HG03025 (cell line): ENCODE measurements at regions not wholly inside any gene's neighbourhood (a gene's known extent, or its start where the extent isn't known, plus 50 kb on each side); places are given as distances from the start of the nearest gene placed in this dataset.

Experiments used
- ATAC-seq: cut with Tn5 transposase; IDR thresholded peaks from one replicate; pipeline ENCODE4 v1.9.1; 2021; ENCODE audit warnings: mild to moderate bottlenecking, moderate library complexity; ENCODE audit not compliant: unreplicated experiment, low FRiP score

DNA sequence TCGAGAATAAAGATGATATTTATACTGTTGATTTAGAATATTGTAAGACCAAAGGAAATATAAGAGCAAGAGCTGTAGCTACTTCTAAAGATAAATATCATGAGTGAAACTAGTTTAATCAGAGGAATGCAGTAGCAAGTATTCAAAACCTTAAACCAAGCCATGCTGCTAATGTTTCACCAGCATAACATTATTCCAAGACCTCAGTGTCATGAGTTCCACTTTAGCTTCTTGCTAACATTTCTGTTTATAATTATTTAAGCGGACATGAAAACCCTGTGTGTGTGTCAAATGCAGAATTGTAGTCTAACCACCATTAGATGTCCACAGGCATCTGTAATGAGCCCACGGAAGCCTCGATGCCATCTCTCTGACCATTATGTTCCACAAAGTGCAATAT, 752.6 kb upstream of the MARCKS start:
- ATAC-seq: no peak

DNA sequence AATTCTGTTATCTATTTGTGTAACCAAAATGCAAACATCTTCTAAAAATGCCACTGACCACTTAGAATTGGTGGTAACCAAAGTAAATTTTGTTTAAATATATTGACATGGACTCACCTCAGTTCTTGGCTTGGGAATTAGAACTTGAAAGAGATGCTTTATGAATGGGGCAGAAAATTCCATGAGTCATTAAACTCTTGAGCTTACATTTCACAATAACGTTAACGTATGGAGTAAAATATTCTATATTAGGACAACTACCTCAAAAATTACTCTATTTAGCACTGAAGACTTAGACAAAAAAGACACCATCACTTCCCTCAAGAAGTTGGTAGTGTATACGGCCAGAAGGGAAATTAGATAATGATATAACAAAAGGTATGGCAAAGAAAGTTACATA, 752.2 kb upstream of the MARCKS start:
- ATAC-seq: no peak

DNA sequence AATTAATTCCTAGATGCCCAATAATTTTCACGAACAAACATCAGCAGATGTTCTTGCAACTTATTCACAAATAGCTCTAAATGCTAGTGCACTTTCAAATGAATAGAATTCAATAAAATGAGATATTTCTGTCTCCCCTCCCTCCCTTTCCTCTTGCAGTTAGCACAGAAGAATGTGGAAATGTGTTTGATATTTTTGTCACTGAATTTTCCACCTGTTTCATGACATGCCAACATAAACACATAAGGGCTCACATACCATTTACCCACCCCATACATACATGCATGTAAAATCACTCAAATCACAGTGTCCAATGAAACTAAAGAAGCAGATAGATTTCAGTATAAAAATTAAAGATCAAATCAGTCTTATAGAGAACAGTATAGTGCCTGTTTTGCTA, 746.9 kb upstream of the MARCKS start:
- no peak for ATAC-seq

DNA sequence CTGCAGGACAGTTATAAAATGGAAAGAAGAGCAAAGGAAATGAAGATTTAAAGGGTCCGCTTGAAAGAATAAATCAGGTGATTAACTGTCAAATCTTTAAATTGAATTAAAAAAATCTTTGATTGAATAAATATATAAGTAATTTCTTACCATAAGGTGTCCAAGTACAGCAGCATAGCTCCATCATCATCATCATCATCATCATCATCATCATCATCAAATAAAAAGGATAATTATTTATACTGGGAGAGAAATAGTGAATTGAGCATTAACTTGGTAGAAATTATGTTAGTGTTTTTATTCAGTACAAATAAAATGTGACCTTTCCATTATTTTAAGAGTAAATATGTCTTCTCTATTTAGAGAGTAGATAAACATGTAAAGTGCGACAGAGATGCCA, 745.6 kb upstream of the MARCKS start:
- ATAC-seq: no peak

DNA sequence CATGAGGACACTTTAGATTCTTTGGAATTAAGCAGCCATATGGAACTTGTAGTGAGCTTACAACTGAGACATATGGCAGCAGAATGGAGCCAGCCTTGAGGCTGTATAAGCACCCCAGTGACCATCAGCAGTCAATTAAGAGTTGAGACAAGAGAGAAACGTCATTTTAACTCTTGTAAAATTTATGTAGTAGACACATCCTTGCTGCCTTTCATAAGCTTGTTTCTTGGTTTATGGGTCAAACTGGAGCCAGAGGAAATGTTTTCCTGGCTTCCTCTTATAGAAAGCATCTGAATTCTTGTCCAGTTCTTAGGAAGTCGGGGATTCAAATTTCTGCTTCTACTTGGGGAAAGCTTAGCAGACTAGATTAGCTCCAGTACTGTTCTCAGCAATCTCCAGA, 745.1 kb upstream of the MARCKS start:
- no peak for ATAC-seq

DNA sequence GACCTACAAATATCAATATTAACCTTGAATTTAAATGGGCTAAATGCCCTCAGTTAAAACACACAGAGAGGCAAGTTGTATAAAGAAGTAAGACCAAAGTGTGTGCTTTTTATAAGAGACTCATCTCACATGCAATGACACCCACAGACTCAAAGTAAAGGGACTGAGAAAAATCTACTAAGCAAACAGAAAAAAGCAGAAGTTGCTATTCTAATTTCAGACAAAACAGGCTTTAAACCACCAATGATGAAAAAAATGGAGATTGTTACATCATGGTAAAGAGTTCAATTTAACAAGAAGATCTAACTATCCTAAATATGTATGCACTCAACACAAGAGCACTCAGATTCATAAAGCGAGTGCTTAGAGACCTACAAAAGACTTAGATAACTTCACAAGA, 741.9 kb upstream of the MARCKS start:
- no peak for ATAC-seq

DNA sequence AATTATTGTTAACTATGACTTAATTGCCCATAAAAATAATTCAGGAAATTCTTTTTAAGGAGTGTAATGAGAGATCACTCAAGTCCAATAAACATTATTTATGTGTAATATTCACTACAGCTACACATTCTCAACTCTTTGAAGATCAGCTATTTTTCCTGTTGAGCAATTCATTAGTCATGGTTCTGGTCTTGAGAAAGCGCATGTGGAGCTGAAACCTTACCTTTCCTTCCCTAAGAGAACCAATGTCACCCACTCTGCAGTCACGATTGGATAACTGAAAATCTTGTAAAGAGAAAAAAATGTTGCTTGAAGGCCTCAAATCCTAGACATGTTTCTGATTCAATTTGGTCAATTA, 736.9 kb upstream of the MARCKS start:
- no peak for ATAC-seq

DNA sequence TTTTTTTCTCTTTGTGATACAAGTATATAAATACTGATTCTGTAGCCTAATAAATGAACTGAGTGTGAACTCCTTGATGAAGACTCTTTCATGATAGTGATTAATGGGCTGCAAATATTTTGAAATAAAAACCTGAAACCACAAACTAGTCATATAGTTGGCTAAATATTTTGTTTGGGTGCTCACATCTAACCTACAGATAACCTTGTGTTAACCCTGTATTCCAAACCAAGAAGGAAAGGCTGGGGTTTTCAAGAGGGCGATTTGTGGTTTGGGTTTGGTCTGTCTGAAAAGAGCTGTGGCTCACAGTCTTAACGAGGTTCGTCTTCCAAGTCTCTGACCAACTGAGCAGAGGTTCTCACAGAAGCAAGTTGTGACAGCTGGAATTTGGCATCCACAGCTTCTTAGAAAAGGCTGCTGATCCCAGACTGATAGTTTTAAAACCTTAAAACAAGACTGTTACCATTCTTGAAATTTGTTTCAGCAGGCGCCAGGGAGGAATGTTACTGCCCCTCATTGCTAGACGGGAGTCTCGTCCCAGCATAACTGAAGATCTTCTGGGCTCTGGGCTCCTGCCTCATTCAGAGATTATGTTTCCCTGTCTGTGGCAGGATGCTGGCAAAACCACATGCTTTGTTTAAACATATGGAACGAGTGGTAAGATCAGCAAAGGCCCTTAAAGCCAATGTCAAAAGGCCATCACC, 736.4 kb upstream of the MARCKS start:
- ATAC-seq: no peak

DNA sequence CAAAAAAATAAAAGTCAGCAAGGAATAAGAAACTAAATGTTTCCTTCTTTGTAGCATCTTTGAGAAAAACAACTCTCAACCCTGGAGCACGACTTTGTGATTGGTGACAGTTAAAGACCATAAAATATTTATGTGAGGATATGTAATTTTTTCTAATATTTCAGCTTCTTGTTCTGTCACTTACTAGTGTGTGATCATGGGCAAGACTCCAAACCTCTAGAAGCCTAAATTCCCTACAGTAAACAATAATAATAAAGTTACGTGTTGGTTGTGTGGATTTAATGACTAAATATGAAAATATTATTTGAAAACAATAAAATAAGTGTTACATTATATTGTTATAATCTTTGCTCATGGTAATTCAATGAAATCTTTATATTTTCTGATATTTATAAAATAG, 735.6 kb upstream of the MARCKS start:
- ATAC-seq: no peak

DNA sequence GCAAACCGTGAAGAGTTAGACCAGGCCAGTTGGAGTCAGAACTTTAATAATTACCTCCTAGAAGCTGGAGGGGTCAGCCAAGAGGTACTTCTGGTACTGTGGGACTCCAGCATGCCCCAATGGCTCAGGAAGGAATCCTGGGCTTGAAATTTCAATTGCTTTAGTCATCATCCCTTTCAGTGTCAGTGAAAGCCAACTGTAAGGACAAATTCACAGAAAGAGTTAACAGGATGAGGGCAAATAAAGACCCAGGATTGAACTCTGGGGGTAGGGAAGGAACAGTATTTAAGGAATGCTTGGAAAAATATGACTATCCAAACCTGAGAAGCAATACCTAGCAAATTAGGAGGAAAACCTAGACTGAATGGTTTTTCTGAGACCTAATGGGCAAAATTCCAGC, 735.1 kb upstream of the MARCKS start:
- no peak for ATAC-seq

DNA sequence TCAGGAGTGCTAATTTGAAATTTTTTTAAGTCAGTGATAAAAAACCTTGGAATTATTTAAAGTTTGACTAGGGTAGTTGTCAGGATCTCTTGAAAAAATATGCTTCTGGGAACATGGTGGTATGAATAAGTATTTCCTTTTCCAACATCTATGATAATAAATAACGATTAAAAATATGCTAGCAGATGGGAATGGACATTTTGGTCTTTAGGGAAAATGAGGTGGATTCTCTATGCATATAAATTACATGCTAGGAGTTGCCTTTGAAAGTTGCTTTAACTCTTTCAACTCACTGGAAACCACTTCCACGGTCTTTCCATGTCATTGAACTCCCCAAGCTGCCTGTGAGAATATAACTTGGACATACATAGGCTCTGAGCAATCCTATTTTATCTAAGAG, 731.5 kb upstream of the MARCKS start:
- no peak for ATAC-seq

DNA sequence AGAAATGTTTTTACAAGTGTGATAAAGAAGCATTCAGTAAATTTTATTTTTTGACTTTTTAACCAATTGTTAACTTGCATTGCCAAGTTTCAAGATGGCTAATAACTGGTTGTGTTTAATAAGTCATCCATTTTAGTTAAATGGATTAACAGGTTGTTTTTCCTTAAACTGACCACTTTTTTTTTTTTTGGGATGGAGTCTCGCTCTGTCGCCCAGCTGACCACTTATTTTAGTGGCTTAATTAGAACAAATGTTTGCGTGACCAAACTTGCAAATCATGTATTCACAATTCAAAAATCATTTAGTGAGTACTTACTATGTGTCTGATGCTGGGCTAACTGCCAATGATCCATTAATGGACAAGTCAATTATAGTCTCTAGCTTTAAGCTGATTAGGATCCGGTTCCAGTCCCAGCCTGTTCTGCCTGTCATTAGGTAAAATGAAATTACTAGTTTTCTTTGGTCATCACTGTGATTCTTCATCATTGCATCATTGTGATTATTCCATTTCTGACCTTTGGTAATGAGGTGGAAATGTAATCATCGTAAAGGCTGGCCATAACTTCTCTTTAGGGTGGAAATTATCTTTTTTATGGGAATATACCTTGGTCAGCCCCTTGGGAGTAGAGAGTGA, 729.2 kb upstream of the MARCKS start:
- no peak for ATAC-seq

DNA sequence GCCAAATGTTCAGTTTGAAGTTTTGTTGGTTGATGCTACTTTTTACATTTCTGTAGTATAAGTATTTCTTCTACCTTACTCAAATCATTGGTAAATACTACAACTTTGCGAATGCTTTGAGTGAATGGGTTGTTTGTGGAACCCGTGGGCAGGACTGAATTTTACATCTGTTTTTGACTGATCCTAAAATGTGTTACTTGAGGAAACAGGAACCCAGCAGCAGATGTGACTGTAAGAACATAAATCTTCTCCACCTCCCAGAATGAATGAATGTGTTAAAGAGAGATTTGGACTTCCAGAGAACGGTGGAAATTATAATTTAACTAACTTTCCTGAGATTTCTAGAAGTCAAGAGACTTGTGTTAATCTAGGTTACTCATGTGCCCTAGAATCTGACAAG, 728.5 kb upstream of the MARCKS start:
- ATAC-seq: no peak

DNA sequence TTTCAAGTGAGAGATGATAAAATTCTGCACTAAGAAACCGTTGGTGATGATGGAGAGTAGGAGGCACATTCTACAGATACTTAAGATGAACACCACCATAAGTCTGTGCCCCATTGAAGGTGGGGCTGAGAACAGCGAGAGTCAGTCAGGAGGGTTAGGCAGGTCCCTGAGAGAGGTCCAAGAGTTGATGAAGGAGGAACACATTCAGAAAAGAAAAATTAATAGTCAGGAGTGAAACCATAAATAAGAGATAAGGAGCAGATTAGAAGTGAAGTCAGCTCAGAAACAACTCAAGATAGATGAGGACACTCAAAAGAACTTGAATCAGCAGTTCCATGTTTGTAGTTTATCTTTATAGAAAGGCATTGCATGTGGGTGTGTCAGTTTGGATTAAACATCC, 727.2 kb upstream of the MARCKS start:
- ATAC-seq: no peak

DNA sequence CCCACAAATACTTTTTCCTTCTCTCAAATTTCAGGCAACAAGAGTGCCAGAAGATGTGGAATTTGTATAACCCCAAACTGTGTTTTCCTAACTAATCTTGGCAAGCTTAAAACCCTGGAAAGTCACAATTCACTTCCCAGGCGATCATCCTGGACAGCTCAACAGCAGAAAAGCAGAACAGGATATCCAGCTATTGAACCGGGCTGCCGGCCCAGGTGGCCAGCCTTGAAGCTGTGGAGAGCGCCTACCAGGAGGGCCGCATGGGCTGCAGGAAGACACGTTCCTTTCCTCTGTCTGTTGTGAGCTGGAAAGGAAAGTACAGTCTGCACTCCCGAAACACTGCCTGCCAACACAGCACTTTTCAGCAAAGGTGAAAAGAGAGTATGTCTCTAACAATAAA, 719.7 kb upstream of the MARCKS start:
- ATAC-seq: no peak

DNA sequence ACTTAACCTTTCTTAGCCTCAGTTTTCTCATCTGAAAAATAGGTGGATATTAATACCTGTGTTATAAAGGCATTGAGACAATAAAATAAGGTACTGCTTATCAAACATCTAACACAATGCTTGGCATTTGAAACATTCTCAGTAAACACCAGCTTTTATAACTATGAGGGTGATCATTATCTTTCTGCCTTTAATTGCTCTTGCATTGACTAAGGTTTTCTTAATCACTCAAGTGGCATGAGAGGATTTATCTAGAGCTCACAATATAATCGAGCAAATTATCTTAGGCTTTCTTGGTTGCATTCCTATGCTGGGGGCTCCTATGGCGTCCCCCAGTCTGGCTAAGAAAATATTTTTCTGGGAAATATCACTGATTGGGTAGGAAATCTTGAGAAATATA, 716.4 kb upstream of the MARCKS start:
- ATAC-seq: no peak

DNA sequence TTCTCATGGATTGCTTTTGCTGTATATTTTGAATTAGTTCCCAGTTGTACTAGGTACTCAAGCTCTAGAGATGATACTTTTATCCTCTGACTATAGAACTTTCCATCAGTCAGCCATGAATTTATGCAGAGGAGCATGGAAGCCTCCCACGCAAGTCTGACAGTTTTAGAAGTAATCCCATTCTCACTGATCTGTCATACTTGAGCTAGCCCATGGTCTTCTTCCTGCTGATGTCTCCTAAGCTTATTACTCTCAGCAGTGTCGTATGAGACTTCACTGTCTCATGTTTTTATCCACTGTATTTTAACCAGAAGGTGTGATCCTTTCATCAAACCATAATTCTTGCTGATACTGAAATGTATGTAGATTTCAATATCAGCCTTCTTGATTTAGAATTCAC, 715.2 kb upstream of the MARCKS start:
- no peak for ATAC-seq

DNA sequence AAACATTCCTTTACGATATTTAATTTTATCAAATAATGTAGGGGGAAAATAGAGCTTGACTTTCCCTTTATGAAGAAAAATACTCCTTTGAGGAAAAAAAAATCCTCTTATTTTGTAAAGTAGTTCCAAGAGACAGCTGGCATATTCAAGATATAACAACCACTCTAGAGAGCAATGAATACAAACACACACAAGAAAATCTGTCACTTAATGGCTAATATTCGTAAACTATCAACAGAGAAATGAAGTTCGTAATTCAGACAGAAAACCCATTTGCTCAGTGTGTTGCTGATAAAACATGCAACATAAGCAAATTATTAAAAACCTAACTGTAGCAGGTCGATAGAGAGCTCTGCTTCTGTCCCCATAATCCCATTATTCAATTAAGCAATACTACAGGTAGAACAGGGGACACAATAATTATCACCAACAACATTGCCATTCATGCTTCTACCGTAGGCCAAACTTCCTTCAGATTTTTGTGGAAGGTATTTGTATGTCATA, 714.4 kb upstream of the MARCKS start:
- ATAC-seq: no peak

DNA sequence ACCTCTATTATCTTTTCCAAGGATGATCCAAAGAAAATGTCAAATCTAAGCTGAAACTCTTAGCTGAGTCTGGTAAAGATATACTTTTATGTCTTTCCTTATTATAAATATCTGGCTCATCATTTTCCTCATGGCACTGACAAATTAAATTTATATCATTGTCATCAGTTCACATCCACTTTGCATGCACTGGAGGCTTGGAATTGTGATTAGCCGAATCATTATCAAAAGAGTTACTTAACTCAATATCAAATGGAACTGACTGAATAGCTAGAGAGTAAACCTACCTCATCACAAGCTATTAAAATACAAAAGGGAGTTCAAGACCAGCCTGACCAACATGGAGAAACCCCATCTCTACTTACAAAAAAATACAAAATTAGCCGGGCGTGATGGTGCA, 713.9 kb upstream of the MARCKS start:
- ATAC-seq: no peak

DNA sequence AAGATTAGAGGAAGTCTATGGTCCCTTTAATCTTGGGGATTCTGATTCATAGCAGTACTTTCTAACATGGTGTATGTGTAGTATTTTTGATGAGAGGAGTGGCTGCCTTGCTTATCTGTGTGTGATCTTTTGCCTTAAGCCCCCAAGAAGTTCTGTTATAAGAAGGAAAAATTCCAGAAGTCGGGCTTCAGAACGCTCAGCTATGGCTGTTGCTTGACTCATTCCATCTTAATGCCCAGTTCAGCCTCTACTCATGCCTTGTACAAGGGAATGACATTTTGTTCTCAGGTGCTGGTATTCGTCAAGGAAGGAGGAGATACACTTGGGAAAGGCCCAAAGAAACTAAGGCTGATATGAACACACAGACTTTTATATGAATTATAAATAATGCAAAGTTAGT, 713.0 kb upstream of the MARCKS start:
- no peak for ATAC-seq

DNA sequence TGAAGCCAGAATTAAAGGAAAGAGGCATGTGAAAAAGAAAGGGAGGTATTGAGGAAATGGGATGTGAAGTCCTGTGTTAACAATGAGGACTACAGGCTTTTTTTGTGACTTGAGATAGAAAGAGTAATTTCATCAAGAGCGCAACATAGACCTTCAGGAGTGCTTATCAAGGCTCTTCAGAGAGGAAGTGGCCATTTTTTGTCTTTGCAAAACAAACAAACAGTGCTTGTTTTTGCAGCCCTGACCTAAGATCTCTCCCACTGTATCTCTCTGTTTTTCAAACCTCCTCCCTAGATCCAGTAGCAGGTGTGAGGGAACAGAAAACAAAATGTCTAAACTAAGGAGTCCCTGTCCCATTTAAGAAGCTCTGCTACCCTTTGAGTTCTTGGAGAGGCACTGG, 710.3 kb upstream of the MARCKS start:
- ATAC-seq: no peak

DNA sequence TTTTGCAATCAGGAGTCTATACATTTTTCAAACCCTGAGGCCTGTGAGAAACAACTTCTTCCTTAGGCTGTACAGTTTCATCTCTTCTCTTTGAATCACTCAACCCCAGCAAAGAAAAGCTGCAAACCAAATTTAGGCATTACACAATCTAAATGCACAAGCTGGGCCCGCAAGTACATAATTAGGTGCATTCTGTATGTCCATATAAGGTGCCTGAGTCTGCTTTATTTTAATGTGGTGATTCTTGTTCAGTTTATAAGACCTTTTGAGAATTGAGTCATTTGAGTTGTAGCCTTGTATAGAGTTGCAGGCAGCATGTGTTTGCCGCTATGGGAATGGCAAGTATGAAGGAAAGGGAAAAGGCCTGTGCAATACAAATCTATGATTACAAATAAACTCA, 709.6 kb upstream of the MARCKS start:
- ATAC-seq: no peak

DNA sequence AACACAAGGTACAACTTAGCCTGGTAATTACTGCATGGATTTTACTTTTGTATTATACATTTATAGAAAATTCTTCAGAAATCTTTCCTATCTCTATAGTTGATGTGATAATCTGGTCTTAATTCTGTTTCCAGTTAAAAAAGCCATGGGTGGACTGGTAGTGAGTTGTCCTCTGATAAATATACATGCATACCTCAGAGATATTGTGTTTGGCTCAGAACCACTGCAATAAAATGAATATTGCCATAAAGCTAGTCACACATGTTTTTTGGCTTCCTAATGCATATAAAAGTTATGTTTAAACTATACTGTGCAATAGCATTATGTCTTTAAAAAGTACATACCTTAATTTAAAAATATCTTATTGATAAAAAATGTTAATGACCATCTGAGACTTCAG, 708.6 kb upstream of the MARCKS start:
- ATAC-seq: no peak
